ENCODE measurements at regions not wholly inside any gene's neighbourhood (a gene's known extent, or its start where the extent isn't known, plus 50 kb on each side); places are given as distances from the start of the nearest gene placed in this dataset.

DNA sequence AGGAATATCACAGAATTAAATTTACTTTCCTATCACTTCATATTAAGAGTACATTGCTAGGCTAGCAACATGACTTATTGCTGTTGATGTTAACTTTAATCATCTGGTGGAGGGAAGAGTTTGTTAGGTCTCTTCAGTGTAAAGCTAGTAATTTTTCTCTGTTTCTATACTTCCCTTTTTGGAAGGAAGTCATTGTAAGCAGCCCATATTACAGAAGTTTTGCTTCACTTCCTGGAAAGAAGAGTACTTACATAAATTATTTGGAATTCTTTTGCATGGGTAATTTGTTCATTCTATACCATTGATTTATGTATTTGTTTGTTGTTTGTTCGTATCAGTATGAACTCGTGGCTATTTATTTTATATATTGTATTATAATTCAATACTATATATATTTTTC, 405.2 kb downstream of the RFPL4B start:
- Histone ChIP-seq H3K4ac (ENCODE audit: low read depth in 1 of 2, low read length in 2 of 2) (no peak overlapping the region), H3K14ac (ENCODE audit: low read length in 2 of 2) (no peak overlapping the region), H3K27me3 (ENCODE audit: control insufficient read depth in 1 of 2, insufficient read depth in 1 of 2, low read length in 2 of 2) (no peaks in the 10 kb centered on the region), H2BK12ac (ENCODE audit: low read length in 2 of 2) (no peak overlapping the region), H3K9me3 (ENCODE audit: control insufficient read depth, low read length) (no peaks in the 10 kb centered on the region), H3K23ac (ENCODE audit: low read length in 2 of 2) (no peak overlapping the region), H4K91ac (ENCODE audit: low read length) (no peak overlapping the region), H3K79me1 (replicated peaks; ENCODE audit: low read length, poor library complexity, severe bottlenecking) (no peaks in the 10 kb centered on the region), H2BK5ac (ENCODE audit: low read depth, low read length, poor library complexity, severe bottlenecking) (no peak overlapping the region), H2AK5ac (ENCODE audit: low read length, severe bottlenecking) (no peak overlapping the region), H3K4me3 (ENCODE audit: insufficient read depth in 1 of 2, low read depth in 1 of 2, low read length in 2 of 2) (no peak overlapping the region), H3K27ac (ENCODE audit: low read length, poor library complexity, severe bottlenecking) (no peak overlapping the region), H4K8ac (ENCODE audit: low read length) (no peak overlapping the region), H3K4me1 (ENCODE audit: control insufficient read depth, insufficient read depth, low read depth, low read length) (no peaks in the 10 kb centered on the region), H3K9ac (ENCODE audit: low read length) (no peak overlapping the region), H2AFZ (ENCODE audit: low read depth, low read length) (no peak overlapping the region), H3K4me2 (ENCODE audit: low read length, poor library complexity, severe bottlenecking) (no peak overlapping the region), H2BK120ac (ENCODE audit: low read depth, low read length) (no peak overlapping the region), H3K36me3 (ENCODE audit: control insufficient read depth in 1 of 2, insufficient read depth in 2 of 2, low read depth in 1 of 2, low read length in 2 of 2) (no peaks in the 10 kb centered on the region), H3K18ac (ENCODE audit: low read depth in 1 of 2, low read length in 2 of 2) (no peak overlapping the region), H2BK15ac (ENCODE audit: low read depth, poor library complexity, severe bottlenecking) (no peak overlapping the region)
- WGBS = no CpG with 5 or more reads among the region's 2 CpGs
- DNase-seq = no peak

DNA sequence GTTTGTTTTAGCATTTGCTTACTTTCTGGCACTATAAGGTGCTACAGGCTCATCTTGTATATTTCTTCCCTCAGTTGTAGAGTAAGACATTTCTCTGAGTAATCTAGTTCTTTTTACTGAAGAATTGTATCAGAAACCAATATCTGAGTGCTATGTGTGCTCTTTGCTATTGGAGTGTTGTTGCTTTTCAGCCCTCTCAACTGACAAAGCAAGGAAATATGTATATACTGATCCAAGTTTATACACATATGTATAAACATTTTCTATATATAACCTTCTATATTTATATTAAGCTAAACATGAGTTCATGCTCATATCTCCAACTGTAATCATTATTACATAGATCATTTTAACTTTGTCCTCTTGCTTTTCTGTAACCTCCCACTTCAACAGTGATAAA, 405.7 kb downstream of the RFPL4B start:
- Histone ChIP-seq H3K14ac (ENCODE audit: low read length in 2 of 2) (no peak overlapping the region), H3K27me3 (ENCODE audit: control insufficient read depth in 1 of 2, insufficient read depth in 1 of 2, low read length in 2 of 2) (no peaks in the 10 kb centered on the region), H3K18ac (ENCODE audit: low read depth in 1 of 2, low read length in 2 of 2) (no peak overlapping the region), H2BK12ac (ENCODE audit: low read length in 2 of 2) (no peak overlapping the region), H3K4me1 (ENCODE audit: control insufficient read depth, insufficient read depth, low read depth, low read length) (no peaks in the 10 kb centered on the region), H2BK5ac (ENCODE audit: low read depth, low read length, poor library complexity, severe bottlenecking) (no peak overlapping the region), H2BK120ac (ENCODE audit: low read depth, low read length) (no peak overlapping the region), H3K79me1 (replicated peaks; ENCODE audit: low read length, poor library complexity, severe bottlenecking) (no peaks in the 10 kb centered on the region), H3K4ac (ENCODE audit: low read depth in 1 of 2, low read length in 2 of 2) (no peak overlapping the region), H2AK5ac (ENCODE audit: low read length, severe bottlenecking) (no peak overlapping the region), H2AFZ (ENCODE audit: low read depth, low read length) (no peak overlapping the region), H3K4me2 (ENCODE audit: low read length, poor library complexity, severe bottlenecking) (no peak overlapping the region), H3K23ac (ENCODE audit: low read length in 2 of 2) (no peak overlapping the region), H2BK15ac (ENCODE audit: low read depth, poor library complexity, severe bottlenecking) (no peak overlapping the region), H4K91ac (ENCODE audit: low read length) (no peak overlapping the region), H3K4me3 (ENCODE audit: insufficient read depth in 1 of 2, low read depth in 1 of 2, low read length in 2 of 2) (no peak overlapping the region), H3K36me3 (ENCODE audit: control insufficient read depth in 1 of 2, insufficient read depth in 2 of 2, low read depth in 1 of 2, low read length in 2 of 2) (no peaks in the 10 kb centered on the region), H4K8ac (ENCODE audit: low read length) (no peak overlapping the region), H3K27ac (ENCODE audit: low read length, poor library complexity, severe bottlenecking) (no peak overlapping the region), H3K9ac (ENCODE audit: low read length) (no peak overlapping the region), H3K9me3 (ENCODE audit: control insufficient read depth, low read length) (no peaks in the 10 kb centered on the region)
- DNase-seq = no peak

DNA sequence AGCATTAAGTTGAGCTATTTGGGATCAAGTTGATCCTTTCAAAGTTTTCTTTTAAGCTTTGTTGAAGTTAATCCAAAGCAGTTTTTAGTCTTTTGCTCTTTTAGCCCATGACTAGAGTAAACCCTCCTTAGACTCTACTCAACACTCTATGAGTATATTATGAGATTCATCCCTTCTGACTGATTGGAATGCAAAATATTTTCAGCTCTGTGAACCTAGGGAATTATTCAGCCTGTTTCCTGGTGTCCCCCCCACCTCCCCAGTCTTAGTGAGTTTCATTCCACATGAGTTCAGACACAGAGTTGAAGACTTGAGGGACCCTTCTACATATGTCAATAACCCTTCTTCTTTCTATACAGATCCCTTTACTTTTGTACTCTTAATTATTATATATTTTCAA, 413.7 kb downstream of the RFPL4B start:
- H3K23ac ChIP-seq (ENCODE audit: low read length in 2 of 2) = no peak overlapping the region
- no peak overlapping the region for H2AK5ac ChIP-seq (ENCODE audit: low read length, severe bottlenecking)
- peaks cover 9% of the 10 kb centered on the region for H3K9me3 ChIP-seq (ENCODE audit: control insufficient read depth, low read length)
- no peaks in the 10 kb centered on the region for H3K4me1 ChIP-seq (ENCODE audit: control insufficient read depth, insufficient read depth, low read depth, low read length)
- no peak overlapping the region for H3K4me3 ChIP-seq (ENCODE audit: insufficient read depth in 1 of 2, low read depth in 1 of 2, low read length in 2 of 2)
- H2BK5ac ChIP-seq (ENCODE audit: low read depth, low read length, poor library complexity, severe bottlenecking) = no peak overlapping the region
- H2BK120ac ChIP-seq (ENCODE audit: low read depth, low read length) = no peak overlapping the region
- H3K4ac ChIP-seq (ENCODE audit: low read depth in 1 of 2, low read length in 2 of 2) = no peak overlapping the region
- no peak overlapping the region for H3K14ac ChIP-seq (ENCODE audit: low read length in 2 of 2)
- no peak overlapping the region for H2AFZ ChIP-seq (ENCODE audit: low read depth, low read length)
- H3K18ac ChIP-seq (ENCODE audit: low read depth in 1 of 2, low read length in 2 of 2) = no peak overlapping the region
- no peak overlapping the region for H4K8ac ChIP-seq (ENCODE audit: low read length)
- no peak overlapping the region for H2BK12ac ChIP-seq (ENCODE audit: low read length in 2 of 2)
- H3K79me1 ChIP-seq (replicated peaks; ENCODE audit: low read length, poor library complexity, severe bottlenecking) = no peaks in the 10 kb centered on the region
- H3K27me3 ChIP-seq (ENCODE audit: control insufficient read depth in 1 of 2, insufficient read depth in 1 of 2, low read length in 2 of 2) = no peaks in the 10 kb centered on the region
- H3K9ac ChIP-seq (ENCODE audit: low read length) = no peak overlapping the region
- H3K36me3 ChIP-seq (ENCODE audit: control insufficient read depth in 1 of 2, insufficient read depth in 2 of 2, low read depth in 1 of 2, low read length in 2 of 2) = no peaks in the 10 kb centered on the region
- DNase-seq = no peak
- H2BK15ac ChIP-seq (ENCODE audit: low read depth, poor library complexity, severe bottlenecking) = no peak overlapping the region
- no peak overlapping the region for H3K27ac ChIP-seq (ENCODE audit: low read length, poor library complexity, severe bottlenecking)
- no peak overlapping the region for H3K4me2 ChIP-seq (ENCODE audit: low read length, poor library complexity, severe bottlenecking)
- no peak overlapping the region for H4K91ac ChIP-seq (ENCODE audit: low read length)

DNA sequence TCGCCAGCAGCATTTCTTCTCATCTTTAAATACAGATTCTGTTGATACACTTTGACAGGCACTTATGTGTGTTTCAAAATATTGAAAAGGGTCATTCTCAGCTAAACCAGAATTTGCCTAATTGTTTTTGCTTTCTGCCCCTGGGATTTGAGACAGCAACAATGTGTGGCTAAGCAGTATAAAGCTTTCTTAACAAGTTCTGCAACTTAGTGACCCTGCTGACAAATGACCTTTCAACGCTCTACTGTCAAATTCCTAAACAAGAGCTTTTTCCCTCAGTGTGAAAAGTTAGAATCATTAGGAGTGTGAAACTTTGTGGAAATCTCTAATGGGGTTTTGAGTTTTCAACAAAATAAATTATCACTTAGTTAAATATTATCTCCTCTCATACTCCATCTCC, 414.6 kb downstream of the RFPL4B start:
- no peak overlapping the region for H2BK12ac ChIP-seq (ENCODE audit: low read length in 2 of 2)
- no peak overlapping the region for H2BK15ac ChIP-seq (ENCODE audit: low read depth, poor library complexity, severe bottlenecking)
- DNase-seq = no peak
- no peak overlapping the region for H3K23ac ChIP-seq (ENCODE audit: low read length in 2 of 2)
- H3K79me1 ChIP-seq (replicated peaks; ENCODE audit: low read length, poor library complexity, severe bottlenecking) = no peaks in the 10 kb centered on the region
- H3K36me3 ChIP-seq (ENCODE audit: control insufficient read depth in 1 of 2, insufficient read depth in 2 of 2, low read depth in 1 of 2, low read length in 2 of 2) = no peaks in the 10 kb centered on the region
- no peak overlapping the region for H4K91ac ChIP-seq (ENCODE audit: low read length)
- no peak overlapping the region for H4K8ac ChIP-seq (ENCODE audit: low read length)
- no peak overlapping the region for H2BK120ac ChIP-seq (ENCODE audit: low read depth, low read length)
- H3K14ac ChIP-seq (ENCODE audit: low read length in 2 of 2) = no peak overlapping the region
- H3K9ac ChIP-seq (ENCODE audit: low read length) = no peak overlapping the region
- H3K18ac ChIP-seq (ENCODE audit: low read depth in 1 of 2, low read length in 2 of 2) = no peak overlapping the region
- H3K27ac ChIP-seq (ENCODE audit: low read length, poor library complexity, severe bottlenecking) = no peak overlapping the region
- H3K4me2 ChIP-seq (ENCODE audit: low read length, poor library complexity, severe bottlenecking) = no peak overlapping the region
- peaks cover 9% of the 10 kb centered on the region for H3K9me3 ChIP-seq (ENCODE audit: control insufficient read depth, low read length)
- H3K27me3 ChIP-seq (ENCODE audit: control insufficient read depth in 1 of 2, insufficient read depth in 1 of 2, low read length in 2 of 2) = no peaks in the 10 kb centered on the region
- no peak overlapping the region for H2BK5ac ChIP-seq (ENCODE audit: low read depth, low read length, poor library complexity, severe bottlenecking)
- H2AFZ ChIP-seq (ENCODE audit: low read depth, low read length) = no peak overlapping the region
- no peak overlapping the region for H3K4ac ChIP-seq (ENCODE audit: low read depth in 1 of 2, low read length in 2 of 2)
- no peak overlapping the region for H2AK5ac ChIP-seq (ENCODE audit: low read length, severe bottlenecking)
- no CpG with 5 or more reads among the region's 2 CpGs for WGBS
- no peak overlapping the region for H3K4me3 ChIP-seq (ENCODE audit: insufficient read depth in 1 of 2, low read depth in 1 of 2, low read length in 2 of 2)
- no peaks in the 10 kb centered on the region for H3K4me1 ChIP-seq (ENCODE audit: control insufficient read depth, insufficient read depth, low read depth, low read length)

Data from mesenchymal stem cell (in vitro differentiated cells and primary cell).